ENCODE measurements at regions not wholly inside any gene's neighbourhood (a gene's known extent, or its start where the extent isn't known, plus 50 kb on each side); places are given as distances from the start of the nearest gene placed in this dataset.

DNA sequence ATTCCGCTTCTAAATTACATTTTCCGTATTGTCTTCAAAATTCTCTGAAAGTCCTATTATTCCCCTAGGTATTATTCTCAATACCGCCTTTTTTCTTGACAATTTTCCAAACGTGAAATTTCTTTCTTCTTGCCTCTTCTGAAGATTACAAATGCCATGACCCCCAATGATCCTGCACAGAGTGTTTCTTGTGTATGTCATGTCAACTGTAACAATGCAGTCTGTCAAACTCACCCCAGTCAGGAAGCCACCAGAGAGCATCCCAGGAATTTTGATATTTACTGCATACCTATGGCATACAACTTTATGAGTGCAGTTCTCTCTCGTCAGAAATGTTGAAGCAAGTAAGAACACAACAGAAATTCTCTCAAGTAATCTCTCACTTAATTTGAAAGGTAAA lies 847.3 kb upstream of the CDH8 start:
- Histone ChIP-seq H3K4me3 (no peak overlapping the region), H3K27ac (peak overlapping the region in 1 of 12 donors; percentile 2), H3K9me3 (peaks cover 0 to 20% (median 2%) of the 10 kb centered on the region in 12 donors), H3K36me3 (no peaks in the 10 kb centered on the region), H3K4me1 (no peaks in the 10 kb centered on the region), H3K27me3 (no peaks in the 10 kb centered on the region)
- WGBS, 4 donors, result 38 to 58% (median 52%) methylated on average over 5 of the region's 5 CpGs
- no peak for DNase-seq
- intact Hi-C loops (cut with DNase I), result no loop called here
- TF ChIP-seq POLR2A (IDR thresholded peaks at IDR 0.05), result no peak
- TF ChIP-seq CTCF (IDR thresholded peaks at IDR 0.05), result no peak
- ATAC-seq, result peak in 2 of 4 donors; percentile 72 to 83

GRCh38 chr16:62882552-62883221 lies 846.4 kb upstream of the CDH8 start:
- Histone ChIP-seq H3K9me3 (peaks cover 0 to 16% (median 0%) of the 10 kb centered on the region in 12 donors), H3K4me3 (no peak overlapping the region), H3K27ac (peak overlapping the region in 1 of 12 donors; percentile 2), H3K36me3 (no peaks in the 10 kb centered on the region), H3K4me1 (no peaks in the 10 kb centered on the region), H3K27me3 (no peaks in the 10 kb centered on the region)
- DNase-seq (no peak), ATAC-seq (peak; percentile 57 to 92 (median 72))
- WGBS, 4 donors, result 38 to 43% (median 41%) methylated on average over 5 of the region's 5 CpGs
- intact Hi-C loops (cut with DNase I), result no loop called here
- TF ChIP-seq CTCF (IDR thresholded peaks at IDR 0.05), result no peak
- no peak for TF ChIP-seq POLR2A (IDR thresholded peaks at IDR 0.05)

DNA sequence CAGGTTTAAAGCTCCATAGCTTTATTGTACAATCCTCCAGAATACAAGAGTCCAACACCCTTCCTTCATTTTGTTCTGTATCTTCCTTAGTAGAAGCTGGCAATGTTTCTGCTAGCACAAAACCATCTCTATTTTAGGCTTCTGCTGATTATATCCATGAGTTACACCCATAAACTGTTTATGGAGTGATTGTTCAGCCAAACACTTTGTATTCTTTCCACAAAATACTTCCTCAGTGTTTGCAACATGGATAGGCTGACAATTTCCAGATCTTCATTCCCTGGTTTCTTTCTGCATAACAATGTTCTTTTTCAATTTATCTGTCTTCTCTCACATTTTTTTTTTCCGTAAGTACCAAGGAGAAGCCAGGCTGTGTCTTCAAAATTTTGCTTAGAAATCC lies 839.9 kb upstream of the CDH8 start:
- ATAC-seq (peak; percentile 50 to 77 (median 66)), DNase-seq (no peak)
- H3K9me3 ChIP-seq, result peaks cover 0 to 3% (median 0%) of the 10 kb centered on the region in 12 donors
- H3K27ac ChIP-seq, result peak overlapping the region in 1 of 12 donors; percentile 51
- no peak overlapping the region for H3K4me3 ChIP-seq
- TF ChIP-seq POLR2A (IDR thresholded peaks at IDR 0.05), result no peak
- TF ChIP-seq CTCF (IDR thresholded peaks at IDR 0.05), result no peak
- no peaks in the 10 kb centered on the region for H3K4me1 ChIP-seq
- intact Hi-C loops (cut with DNase I), result no loop called here
- WGBS, 4 donors, result 51 to 82% (median 63%) methylated on average over 1 of the region's 1 CpG
- H3K36me3 ChIP-seq, result no peaks in the 10 kb centered on the region
- H3K27me3 ChIP-seq, result no peaks in the 10 kb centered on the region

- WGBS, 4 donors, result 78 to 88% (median 82%) methylated on average over 1 of the region's 1 CpG
- TF ChIP-seq POLR2A (IDR thresholded peaks at IDR 0.05) (no peak), CTCF (IDR thresholded peaks at IDR 0.05) (no peak)
Measured at GRCh38 chr16:62872339-62872738, 836.1 kb upstream of the CDH8 start.

More at GRCh38 chr16:62872339-62872738, 836.1 kb upstream of the CDH8 start:
- H3K4me3 ChIP-seq, result no peak overlapping the region
- H3K36me3 ChIP-seq, result no peaks in the 10 kb centered on the region
- H3K9me3 ChIP-seq, result peaks cover 0 to 3% (median 0%) of the 10 kb centered on the region in 12 donors
- ATAC-seq (no peak), DNase-seq (no peak)
- no peak overlapping the region for H3K27ac ChIP-seq
- H3K27me3 ChIP-seq, result no peaks in the 10 kb centered on the region
- intact Hi-C loops (cut with DNase I), result loop anchor here in 1 of 10 donors (5.0 kb wide), 1 partner anchor 655 kb away; no protein-coding TSS in a partner anchor
- H3K4me1 ChIP-seq, result no peaks in the 10 kb centered on the region
